NCI-H1694 treated with DMSO at 0.1 percent for 48 hours (cell line): ENCODE measurements at regions not wholly inside any gene's neighbourhood (a gene's known extent, or its start where the extent isn't known, plus 50 kb on each side); places are given as distances from the start of the nearest gene placed in this dataset.
"Not testable (repeated sequence)": the region's sequence is repeated elsewhere in the genome, so short reads cannot be mapped to it uniquely, and the experiment has no call there.

Source experiments
- DNase-seq: peaks from one replicate; lab custom pipeline; 2025; lab: John Stamatoyannopoulos, UW

GRCh38 chr9:90059436-90059835 lies 454.6 kb downstream of the GADD45G start:
- DNase-seq: no peak

- no peak for DNase-seq
These were observed 455.4 kb downstream of the GADD45G start for GRCh38 chr9:90060256-90060655.

- DNase-seq: no peak
These were observed 456.4 kb downstream of the GADD45G start for GRCh38 chr9:90061187-90061586.

GRCh38 chr9:90062982-90063381 lies 458.2 kb downstream of the GADD45G start:
- no peak for DNase-seq

- no peak for DNase-seq
These were observed 459.4 kb downstream of the GADD45G start for GRCh38 chr9:90064248-90064647.

- no peak for DNase-seq
These were observed 460.2 kb downstream of the GADD45G start for GRCh38 chr9:90064971-90065370.

- DNase-seq: no peak
These were observed 461.0 kb downstream of the GADD45G start for GRCh38 chr9:90065851-90066250.

GRCh38 chr9:90069085-90069484 lies 464.3 kb downstream of the GADD45G start:
- DNase-seq: no peak

GRCh38 chr9:90070056-90070455 lies 465.2 kb downstream of the GADD45G start:
- DNase-seq: no peak

- no peak for DNase-seq
These were observed 465.7 kb downstream of the GADD45G start for GRCh38 chr9:90070469-90070868.

- no peak for DNase-seq
These were observed 466.3 kb downstream of the GADD45G start for GRCh38 chr9:90070931-90071660.

- no peak for DNase-seq
These were observed 468.6 kb downstream of the GADD45G start for GRCh38 chr9:90073186-90073945.

- no peak for DNase-seq
These were observed 469.6 kb downstream of the GADD45G start for GRCh38 chr9:90074316-90074962.

- not testable (repeated sequence) for DNase-seq
These were observed 472.8 kb downstream of the GADD45G start for GRCh38 chr9:90077598-90077997.

- no peak for DNase-seq
These were observed 474.2 kb downstream of the GADD45G start for GRCh38 chr9:90078988-90079421.

- no peak for DNase-seq
These were observed 480.8 kb downstream of the GADD45G start for GRCh38 chr9:90085633-90086032.

- DNase-seq: peak; percentile 47
These were observed 481.3 kb downstream of the GADD45G start for GRCh38 chr9:90086101-90086511.

- DNase-seq: peak; percentile 25
These were observed 483.6 kb downstream of the GADD45G start for GRCh38 chr9:90088434-90088833.

GRCh38 chr9:90088856-90089255 lies 484.0 kb downstream of the GADD45G start:
- no peak for DNase-seq

- DNase-seq: no peak
These were observed 486.2 kb downstream of the GADD45G start for GRCh38 chr9:90090997-90091396.

GRCh38 chr9:90092508-90092907 lies 487.7 kb downstream of the GADD45G start:
- no peak for DNase-seq

GRCh38 chr9:90095682-90096081 lies 490.9 kb downstream of the GADD45G start:
- peak; percentile 97 for DNase-seq

GRCh38 chr9:90097237-90097636 lies 492.4 kb downstream of the GADD45G start:
- DNase-seq: no peak
